ENCODE measurements at regions not wholly inside any gene's neighbourhood (a gene's known extent, or its start where the extent isn't known, plus 50 kb on each side); places are given as distances from the start of the nearest gene placed in this dataset.

- TF ChIP-seq CHD7 (IDR thresholded peaks at IDR 0.05; ENCODE audit: insufficient replicate concordance, low read length) (no peak), EP300 (IDR thresholded peaks at IDR 0.05; ENCODE audit: borderline replicate concordance in 1 of 2, low read depth in 2 of 2, low read length in 2 of 2) (no peak), POU5F1 (IDR thresholded peaks at IDR 0.05; ENCODE audit: low read depth, low read length) (no peak)
Measured at GRCh38 chr13:104782741-104783140, 1716.5 kb upstream of the SLC10A2 start (continued).
